SK-N-MC (cell line): ENCODE measurements at regions not wholly inside any gene's neighbourhood (a gene's known extent, or its start where the extent isn't known, plus 50 kb on each side); places are given as distances from the start of the nearest gene placed in this dataset.

ENCODE experiments used
- DNase-seq: peaks from one replicate; pipeline ENCODE4 v3.0.0-alpha.2; 2011; ENCODE audit warnings: low read depth, low spot score
- H3K27ac ChIP-seq: fragments of 200-600 bp; sonication (generic); 2 replicates; pipeline ENCODE4 v1.5.1; 2016; ENCODE audit warnings: mixed run types
- H3K36me3 ChIP-seq: fragments of 200-600 bp; sonication (generic); 2 replicates; pipeline ENCODE4 v1.6.1; 2017; ENCODE audit warnings: antibody characterized with exemption, low read length, mixed read lengths; ENCODE audit not compliant: insufficient read depth
- H3K4me3 ChIP-seq: fragments of 200-600 bp; sonication (generic); 2 replicates; pipeline ENCODE4 v1.5.1; 2016
- H3K9ac ChIP-seq: fragments of 200-600 bp; sonication (generic); 2 replicates; pipeline ENCODE4 v1.8.0; 2017; ENCODE audit warnings: mixed run types, mixed read lengths; ENCODE audit not compliant: insufficient read length
- H3K9me3 ChIP-seq: fragments of 200-600 bp; sonication (generic); 2 replicates; pipeline ENCODE4 v1.6.1; 2017; ENCODE audit warnings: low read depth, mild to moderate bottlenecking, antibody characterized with exemption, low read length, moderate library complexity, mixed read lengths
- EZH2 ChIP-seq: fragments of 200-600 bp; sonication (generic); IDR thresholded peaks from one replicate; pipeline ENCODE4 v1.6.1; 2017; ENCODE audit warnings: antibody characterized with exemption
- FOXP2 ChIP-seq: optimal IDR thresholded peaks from 2 replicates; pipeline ENCODE3; 2011; ENCODE audit warnings: mild to moderate bottlenecking, moderate library complexity; ENCODE audit not compliant: insufficient read depth; ENCODE audit errors: extremely low read length, control extremely low read depth
- POLR2AphosphoS5 ChIP-seq: IDR thresholded peaks from 2 replicates; pipeline ENCODE4 v1.6.1; 2012; ENCODE audit warnings: mild to moderate bottlenecking, low read depth, low read length, borderline replicate concordance

- TF ChIP-seq FOXP2 (no peak), EZH2 (no peak), POLR2AphosphoS5 (no peak)
- Histone ChIP-seq H3K36me3 (peaks cover 35% of the 10 kb centered on the region; the same call in 1 of the 2 replicates), H3K9me3 (no peaks in the 10 kb centered on the region), H3K9ac (no peak overlapping the region), H3K27ac (no peak overlapping the region), H3K4me3 (no peak overlapping the region)
- no peak for DNase-seq
Measured at GRCh38 chr12:124422570-124423523, 128.0 kb downstream of the RFLNA start.

- H3K36me3 ChIP-seq: peaks cover 39% of the 10 kb centered on the region; the same call in 1 of the 2 replicates
- no peak overlapping the region for H3K9ac ChIP-seq
- no peak overlapping the region for H3K4me3 ChIP-seq
- H3K27ac ChIP-seq: no peak overlapping the region
- no peak for DNase-seq
- no peak for TF ChIP-seq EZH2
- TF ChIP-seq POLR2AphosphoS5: no peak
- no peak for TF ChIP-seq FOXP2
- H3K9me3 ChIP-seq: no peaks in the 10 kb centered on the region
Measured at GRCh38 chr12:124422142-124422569, 127.3 kb downstream of the RFLNA start.

- Histone ChIP-seq H3K9ac (no peak overlapping the region), H3K27ac (no peak overlapping the region), H3K36me3 (peaks cover 33% of the 10 kb centered on the region; the same call in 1 of the 2 replicates), H3K4me3 (no peak overlapping the region), H3K9me3 (no peaks in the 10 kb centered on the region)
- TF ChIP-seq EZH2 (no peak), POLR2AphosphoS5 (no peak), FOXP2 (no peak)
- DNase-seq: no peak
Measured at GRCh38 chr12:124420996-124421674, 126.2 kb downstream of the RFLNA start.

GRCh38 chr12:124420041-124420995 is 125.4 kb downstream of the RFLNA start:
- H3K9me3 ChIP-seq: no peaks in the 10 kb centered on the region
- no peak overlapping the region for H3K27ac ChIP-seq
- no peak for TF ChIP-seq FOXP2
- no peak for TF ChIP-seq POLR2AphosphoS5
- TF ChIP-seq EZH2: no peak
- peaks cover 25% of the 10 kb centered on the region; the same call in 1 of the 2 replicates for H3K36me3 ChIP-seq
- no peak overlapping the region for H3K9ac ChIP-seq
- no peak overlapping the region for H3K4me3 ChIP-seq
- DNase-seq: no peak

- DNase-seq: no peak
- TF ChIP-seq EZH2 (no peak), FOXP2 (no peak), POLR2AphosphoS5 (no peak)
- H3K9ac ChIP-seq: no peak overlapping the region
- H3K36me3 ChIP-seq: peaks cover 25% of the 10 kb centered on the region; the same call in 1 of the 2 replicates
- no peaks in the 10 kb centered on the region for H3K9me3 ChIP-seq
- H3K27ac ChIP-seq: no peak overlapping the region
- H3K4me3 ChIP-seq: no peak overlapping the region
Measured at GRCh38 chr12:124419292-124420040, 124.6 kb downstream of the RFLNA start.

- no peak for TF ChIP-seq POLR2AphosphoS5
- TF ChIP-seq EZH2: no peak
- no peak for TF ChIP-seq FOXP2
- Histone ChIP-seq H3K4me3 (no peak overlapping the region), H3K9ac (no peak overlapping the region), H3K9me3 (no peaks in the 10 kb centered on the region), H3K36me3 (peaks cover 20% of the 10 kb centered on the region; the same call in 1 of the 2 replicates), H3K27ac (no peak overlapping the region)
- DNase-seq: no peak
Measured at GRCh38 chr12:124418791-124419190, 123.9 kb downstream of the RFLNA start.

- Histone ChIP-seq H3K27ac (no peak overlapping the region), H3K9ac (no peak overlapping the region), H3K36me3 (peaks cover 16% of the 10 kb centered on the region; the same call in 1 of the 2 replicates), H3K4me3 (no peak overlapping the region), H3K9me3 (no peaks in the 10 kb centered on the region)
- TF ChIP-seq POLR2AphosphoS5 (no peak), EZH2 (no peak), FOXP2 (no peak)
- DNase-seq: no peak
Measured at GRCh38 chr12:124418156-124418555, 123.3 kb downstream of the RFLNA start.
